ENCODE measurements at regions not wholly inside any gene's neighbourhood (a gene's known extent, or its start where the extent isn't known, plus 50 kb on each side); places are given as distances from the start of the nearest gene placed in this dataset.
"Not testable (repeated sequence)": the region's sequence is repeated elsewhere in the genome, so short reads cannot be mapped to it uniquely, and the experiment has no call there.

DNA sequence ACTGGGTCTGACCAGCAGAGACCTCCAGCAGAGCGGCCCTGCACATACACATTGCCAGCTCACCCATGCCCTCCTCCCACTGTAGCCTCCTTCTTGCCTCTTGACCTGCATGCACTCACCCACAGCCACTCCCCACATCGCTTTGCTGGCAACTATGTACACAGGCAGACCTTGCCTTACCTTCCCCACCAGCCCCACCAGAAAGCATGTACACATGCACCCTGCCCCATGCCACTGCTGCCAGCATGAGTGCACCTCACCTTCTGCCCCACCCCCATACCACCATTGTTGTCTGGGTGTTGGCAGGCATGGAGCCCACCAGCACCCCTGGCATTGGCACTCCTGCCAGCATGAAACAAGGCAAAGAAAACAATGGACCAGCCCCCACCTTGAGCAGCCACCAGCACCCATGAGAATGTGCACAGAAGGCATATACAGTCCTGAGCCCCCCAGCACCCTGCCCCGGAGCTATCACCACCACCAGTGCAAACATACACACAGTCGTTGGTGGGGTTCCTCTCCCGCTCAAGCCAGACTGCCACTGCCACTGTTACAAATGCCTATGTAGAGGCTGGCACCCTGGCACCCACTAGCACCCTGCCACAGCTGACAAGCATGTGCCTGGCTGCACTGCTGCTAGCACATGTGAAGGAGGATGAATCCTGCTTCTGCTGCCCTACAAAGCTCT is 171.4 kb upstream of the NR4A3 start:
- DNase-seq = no peak

DNA sequence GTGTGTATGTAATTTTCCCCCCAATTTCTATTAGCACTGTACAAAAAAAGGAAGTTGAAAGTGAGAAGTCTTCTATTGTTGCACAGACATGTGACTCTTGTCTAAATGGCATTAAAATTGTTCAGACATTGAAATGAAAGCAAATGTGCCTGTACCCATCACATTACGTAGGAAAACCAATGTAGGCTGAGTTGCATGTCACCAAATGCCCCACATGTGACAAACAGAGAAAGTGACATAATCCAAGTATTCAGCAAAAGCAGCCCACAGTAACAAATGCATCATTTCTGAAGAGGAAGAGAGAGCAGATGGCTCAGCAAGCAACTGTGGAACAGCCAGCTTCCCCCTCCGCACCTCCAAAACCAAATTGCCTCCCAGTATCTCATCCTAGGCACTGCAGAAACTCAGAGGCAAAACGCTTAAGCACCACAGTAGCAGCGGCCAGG is 161.5 kb upstream of the NR4A3 start:
- no peak for DNase-seq

DNA sequence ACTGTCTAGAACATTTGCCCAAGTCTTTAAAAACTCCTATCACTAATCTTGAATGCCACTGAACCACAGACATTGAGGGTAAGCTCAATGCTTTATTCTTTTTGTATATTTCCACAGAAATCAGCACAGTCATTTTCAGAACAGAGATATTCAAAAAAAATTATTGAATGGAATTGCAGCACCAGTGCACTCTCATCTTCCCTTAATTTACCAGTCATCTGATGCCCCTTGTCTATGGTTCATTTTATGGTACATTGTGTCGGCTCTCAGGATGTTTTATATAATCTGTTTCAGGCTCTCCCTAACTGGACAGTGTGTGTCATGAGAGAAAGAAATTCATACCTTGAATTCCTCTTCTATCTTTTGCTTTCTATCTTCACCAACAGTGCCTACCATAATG is 158.4 kb upstream of the NR4A3 start:
- DNase-seq = no peak

DNA sequence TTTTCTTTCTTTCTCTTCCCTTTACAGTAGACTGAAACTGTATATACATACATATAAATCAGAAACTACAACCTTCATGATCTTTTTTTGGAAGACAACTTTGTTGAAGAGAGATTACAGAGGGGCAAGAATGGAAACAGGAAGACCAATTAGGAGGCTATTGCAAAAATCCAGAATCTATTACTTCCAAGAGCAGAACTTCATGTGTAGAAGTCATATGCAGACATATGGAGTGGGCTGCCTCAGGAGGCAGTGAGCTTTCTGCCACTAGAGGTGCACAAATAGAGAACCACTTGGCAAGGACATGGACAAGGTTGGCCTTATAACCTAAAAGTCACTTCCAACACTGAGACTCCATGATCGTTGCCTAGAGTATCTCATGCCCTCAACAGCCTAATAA is 157.8 kb upstream of the NR4A3 start:
- DNase-seq = no peak

DNA sequence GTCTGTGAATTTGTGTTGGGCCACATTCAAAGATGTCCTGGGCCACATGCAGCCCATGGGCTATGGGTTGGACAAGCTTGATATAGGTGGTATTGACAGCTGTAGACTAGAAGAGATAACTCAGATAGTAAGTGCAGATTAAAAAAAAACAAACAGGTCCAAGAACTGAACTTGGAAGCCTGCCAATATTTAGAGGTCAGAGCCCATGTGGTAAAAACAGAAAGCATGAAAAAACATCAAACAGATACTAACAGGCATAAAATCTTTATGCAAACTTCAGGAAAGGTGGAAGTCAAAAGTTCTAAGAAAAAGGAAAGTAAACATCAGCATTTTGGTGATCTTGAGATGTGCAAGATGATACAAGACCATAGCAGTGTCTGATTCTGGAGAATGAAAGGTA is 155.1 kb upstream of the NR4A3 start:
- DNase-seq = no peak

DNA sequence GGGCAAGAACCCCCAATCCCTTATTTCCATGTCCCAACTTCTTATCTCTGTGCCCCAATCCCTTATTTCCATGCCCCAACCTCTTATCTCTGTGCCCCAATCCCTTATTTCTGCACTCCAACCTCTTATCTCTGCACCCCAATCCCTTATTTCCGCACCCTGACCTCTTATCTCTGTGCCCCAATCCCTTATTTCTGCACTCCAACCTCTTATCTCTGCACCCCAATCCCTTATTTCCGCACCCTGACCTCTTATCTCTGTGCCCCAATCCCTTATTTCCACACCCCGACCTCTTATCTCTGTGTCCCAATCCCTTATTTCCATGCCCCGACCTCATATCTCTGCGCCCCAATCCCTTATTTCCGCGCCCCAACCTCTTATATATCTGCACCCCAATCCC is 150.8 kb upstream of the NR4A3 start:
- DNase-seq = not testable (repeated sequence)

DNA sequence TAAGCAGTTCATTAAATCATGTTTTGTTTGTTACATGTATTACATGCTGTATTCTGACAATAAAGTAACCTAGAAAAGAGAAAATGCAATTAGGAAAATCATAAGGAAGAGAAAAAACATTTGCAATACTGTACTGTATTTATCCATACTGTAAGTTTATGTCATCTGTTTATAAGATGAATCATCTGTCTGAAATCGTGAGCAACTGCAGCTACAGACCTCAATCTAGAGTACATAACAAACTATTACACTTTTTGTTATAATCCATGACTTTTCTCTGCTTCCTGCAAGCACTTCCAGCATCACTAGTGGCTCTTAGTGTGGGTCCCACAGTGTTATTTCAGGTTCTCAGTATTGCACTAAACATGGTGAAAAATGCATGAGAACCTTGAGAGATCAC is 144.4 kb upstream of the NR4A3 start:
- DNase-seq = peak; percentile 43

DNA sequence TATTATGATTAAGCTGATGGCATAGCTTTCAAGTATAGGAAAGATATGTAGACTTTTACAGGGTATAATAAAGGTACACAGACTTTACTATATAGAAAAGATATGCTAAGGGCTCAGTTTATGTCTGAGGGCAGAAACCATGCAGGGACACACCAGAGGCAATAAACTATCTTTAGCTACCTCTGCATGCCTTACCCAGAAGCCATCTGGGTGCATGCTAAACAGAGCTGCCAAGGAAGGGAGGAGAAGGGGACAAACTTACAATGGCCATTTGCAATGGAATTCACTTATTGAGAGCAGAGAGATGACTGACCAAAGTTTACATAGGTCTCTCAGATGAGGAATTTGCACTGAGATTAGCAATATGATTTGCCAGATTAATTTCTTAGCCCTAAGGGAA is 143.1 kb upstream of the NR4A3 start:
- no peak for DNase-seq

DNA sequence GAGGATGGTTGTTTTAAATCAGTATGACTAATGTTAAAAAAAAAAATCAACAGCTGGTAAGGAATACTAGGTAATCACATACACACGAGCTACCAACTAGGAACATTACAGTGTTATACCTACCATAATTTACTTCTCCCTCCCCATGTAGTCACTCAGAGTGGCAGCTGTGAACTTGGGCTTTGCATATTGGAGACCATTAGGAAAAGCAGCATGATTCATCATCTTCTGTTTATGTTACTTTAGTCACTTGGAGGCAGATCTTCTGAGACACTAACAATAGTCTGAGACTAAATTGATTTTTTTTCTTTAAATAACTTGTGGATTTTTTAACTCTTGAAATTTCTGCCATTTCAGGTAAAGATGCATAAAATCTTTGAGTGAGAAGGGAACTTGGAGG is 141.5 kb upstream of the NR4A3 start:
- DNase-seq = peak; percentile 75

DNA sequence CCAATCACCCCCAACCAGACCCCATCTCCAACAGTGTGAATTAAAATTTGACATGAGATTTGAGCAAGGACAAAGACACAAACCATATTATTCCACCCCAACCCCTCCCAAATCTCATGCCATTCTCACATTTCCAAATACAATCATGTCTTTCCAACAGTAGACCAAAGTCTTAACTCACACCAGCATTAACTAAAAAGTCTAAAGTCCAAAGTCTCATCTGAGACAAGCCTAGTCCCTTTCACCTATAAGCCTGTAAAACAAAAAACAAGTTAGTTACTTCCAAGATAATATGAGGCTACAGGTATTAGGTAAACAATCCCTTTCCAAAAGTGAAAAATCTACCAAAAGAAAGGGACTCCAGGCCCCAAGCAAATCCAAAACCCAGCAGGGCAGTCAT is 140.6 kb upstream of the NR4A3 start:
- no peak for DNase-seq

DNA sequence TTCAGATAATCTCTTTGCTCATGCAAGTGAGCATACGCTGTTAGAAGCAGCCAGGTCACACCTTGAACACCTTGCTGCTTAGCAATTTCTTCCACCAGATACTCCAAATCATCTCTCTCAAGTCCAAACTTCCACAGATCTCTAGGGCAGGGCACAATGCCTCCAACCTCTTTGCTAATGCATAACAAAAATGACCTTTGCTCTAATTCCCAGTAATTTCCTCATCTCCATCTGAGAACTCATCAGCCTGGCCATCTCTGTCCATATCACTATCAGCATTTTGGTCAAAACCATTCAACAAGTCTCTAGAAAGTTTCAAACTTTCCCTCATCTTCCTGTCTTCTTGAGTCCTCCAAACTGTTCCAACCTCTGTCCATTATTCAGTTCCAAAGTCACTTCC is 139.3 kb upstream of the NR4A3 start:
- no peak for DNase-seq

DNA sequence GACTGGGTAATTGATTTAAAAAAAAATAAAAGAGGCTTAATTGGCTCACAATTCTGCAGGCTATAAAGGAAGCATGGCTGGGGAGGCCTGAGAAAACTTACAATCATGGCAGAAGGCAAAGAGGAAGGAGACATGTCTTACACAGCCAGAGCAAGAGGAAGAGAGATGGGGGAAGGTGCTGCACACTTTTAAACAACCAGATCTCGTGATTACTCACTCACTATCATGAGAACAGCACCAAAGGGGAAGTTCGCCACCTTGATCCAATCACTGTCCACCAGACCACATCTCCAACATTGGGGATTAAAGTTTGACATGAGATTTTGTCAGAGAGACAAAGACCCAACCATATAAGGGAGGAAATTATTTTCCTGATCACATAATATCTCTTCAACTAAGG is 138.8 kb upstream of the NR4A3 start:
- DNase-seq = no peak

DNA sequence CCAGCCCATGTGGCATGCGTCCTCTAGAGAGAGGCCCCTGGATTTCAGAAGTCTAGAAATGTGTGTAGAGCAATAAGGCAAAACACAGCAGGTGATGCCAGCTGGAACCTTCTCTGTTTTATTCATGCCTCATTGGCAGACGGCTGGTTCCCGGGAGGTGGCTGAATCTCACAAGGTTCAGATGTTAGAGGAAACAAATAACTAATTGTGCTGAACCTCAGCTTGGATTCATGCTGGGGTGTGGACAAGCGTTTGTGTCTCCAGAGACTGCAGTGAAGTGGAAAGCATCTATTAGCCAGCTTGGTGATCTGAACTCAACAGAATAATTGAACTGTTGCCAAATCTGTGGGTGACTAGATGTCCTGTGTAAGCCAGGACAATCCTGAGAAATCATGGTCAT is 131.1 kb upstream of the NR4A3 start:
- DNase-seq = no peak

DNA sequence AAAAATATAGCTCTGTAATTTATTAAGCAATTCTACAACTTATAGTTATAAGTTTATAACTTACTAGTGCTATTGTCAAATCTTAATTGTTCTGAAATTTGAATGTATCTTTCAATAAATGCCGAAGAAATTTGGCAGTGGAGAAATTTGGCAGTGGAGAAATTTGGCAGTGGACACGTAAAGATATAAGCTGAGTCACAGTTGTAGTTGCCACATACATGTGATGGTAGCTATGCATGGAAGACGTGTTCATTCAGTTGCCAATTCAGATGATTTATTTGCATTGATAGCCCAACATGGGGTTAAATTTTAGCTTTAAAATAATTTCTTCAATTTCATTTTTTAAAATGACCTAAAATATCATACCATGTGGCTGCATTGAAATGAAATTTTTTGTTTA is 127.8 kb upstream of the NR4A3 start:
- DNase-seq = peak; percentile 14

DNA sequence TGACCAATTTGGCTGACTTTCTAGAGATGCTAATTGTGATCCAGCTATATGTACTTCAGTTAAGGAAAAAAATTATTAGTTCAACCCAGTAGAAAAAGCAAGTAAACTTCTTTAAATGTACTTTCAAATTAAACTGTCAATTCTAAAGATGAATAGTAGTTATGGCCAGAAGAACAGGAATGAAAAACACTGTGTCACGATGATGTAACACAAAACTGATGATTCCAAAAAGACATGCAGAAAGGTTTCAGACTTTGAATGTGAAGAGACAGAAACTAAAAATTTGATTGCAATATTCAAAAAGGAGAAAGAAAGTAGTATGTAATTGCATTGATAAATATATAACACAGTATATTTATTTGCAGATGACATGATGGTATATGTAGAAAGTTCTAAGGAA is 127.3 kb upstream of the NR4A3 start:
- DNase-seq = no peak

DNA sequence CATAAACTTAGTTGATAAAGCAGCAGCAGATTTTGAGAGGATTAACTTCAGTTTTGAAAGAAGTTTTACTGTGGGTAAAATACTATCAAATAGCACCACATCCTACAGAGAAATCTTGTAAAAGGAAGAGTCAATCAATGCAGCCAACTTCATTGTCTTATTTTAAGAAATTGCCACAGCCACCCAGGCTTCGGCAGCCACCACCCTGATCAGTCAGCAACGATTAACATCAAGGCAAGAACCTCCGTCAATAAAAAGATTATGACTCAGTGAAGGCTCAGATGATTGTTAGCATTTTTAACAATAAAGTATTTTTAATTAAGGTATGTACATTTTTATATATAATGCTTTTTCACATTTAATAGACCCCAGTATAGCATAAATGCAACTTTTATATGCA is 122.3 kb upstream of the NR4A3 start:
- no peak for DNase-seq

DNA sequence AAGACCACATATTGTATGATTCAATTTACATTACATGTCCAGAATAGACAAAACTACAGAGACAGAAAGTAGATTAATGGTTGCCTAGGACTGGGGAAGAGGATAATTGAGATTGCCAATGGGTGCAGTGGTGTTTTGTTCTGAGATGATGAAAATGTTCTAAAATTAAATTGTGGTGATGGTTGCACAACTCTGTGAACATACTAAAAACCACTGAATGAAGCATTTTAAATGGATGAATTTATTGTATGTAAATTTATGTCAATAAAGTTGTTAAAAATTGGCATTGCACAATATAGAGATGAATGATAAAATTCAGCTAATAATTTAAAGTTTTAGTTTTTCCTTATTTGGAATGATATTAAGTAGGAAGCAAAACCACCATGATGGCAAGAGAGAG is 109.5 kb upstream of the NR4A3 start:
- DNase-seq = no peak

DNA sequence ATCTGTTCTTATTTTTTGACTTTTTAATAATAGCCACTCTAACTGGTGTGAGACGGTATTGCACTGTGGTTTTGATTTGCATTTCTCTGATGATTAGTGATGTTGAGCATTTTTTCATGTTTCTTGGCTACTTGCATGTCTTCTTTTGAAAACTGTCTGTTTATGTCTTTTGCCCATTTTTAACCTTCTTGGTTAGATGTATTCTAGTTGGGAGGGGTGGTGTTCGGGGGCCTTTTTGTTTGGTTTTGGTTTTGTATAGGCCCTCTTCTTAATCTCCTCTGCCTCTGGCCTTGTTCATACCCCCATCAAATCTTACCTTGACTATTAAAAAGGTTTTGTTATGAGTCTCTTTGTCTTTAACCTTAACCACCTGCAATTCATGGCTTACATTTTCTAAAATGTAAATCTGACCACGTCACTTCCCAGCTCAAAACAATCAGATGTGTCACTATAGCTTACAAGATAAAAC is 107.8 kb upstream of the NR4A3 start:
- DNase-seq = no peak

DNA sequence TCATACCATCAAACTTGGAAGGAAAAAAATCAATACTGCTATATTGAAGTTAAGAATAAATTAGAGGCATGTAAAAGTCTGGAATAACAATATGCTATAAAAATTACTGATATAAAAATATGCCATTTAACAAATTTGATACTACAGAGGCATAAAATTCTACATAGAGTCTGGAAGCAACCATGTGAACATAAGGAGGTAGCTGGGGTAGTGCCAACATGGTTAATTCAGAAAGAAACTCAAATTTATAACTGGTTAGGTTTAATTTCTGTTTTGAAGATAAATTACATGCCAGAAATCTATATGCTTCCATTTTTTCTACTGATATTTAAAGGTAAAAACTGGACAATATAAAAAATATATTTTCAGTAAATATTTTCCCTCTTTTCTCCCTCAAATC is 103.1 kb upstream of the NR4A3 start:
- no peak for DNase-seq

DNA sequence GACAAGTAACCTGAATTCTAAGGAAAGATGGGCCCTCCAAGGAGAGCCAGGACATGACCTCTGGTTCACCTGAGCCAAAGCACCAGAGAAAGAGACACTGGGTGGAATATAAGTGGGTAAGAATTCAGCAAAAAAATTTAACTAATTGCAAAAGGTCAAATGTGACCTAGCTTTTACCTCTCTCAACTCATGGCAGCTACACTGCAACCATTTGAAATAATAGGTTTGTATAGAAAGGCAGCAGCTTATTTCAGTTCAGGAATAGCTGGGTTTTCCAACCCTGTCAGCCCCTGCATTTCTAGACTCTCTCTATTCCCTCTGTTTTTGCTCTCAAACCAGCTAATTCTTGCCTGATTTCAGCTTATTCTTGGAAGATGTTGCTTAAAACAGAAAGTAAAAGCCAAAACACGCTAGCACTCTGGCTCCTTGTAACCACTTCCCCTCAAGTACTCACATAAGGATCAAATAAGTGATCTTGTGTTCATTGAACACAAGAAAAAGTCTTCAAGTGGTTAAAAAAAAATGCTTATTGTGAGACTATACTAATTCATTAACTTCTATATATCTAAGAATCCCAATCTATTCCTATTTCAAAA is 101.1 kb upstream of the NR4A3 start:
- DNase-seq = peak; percentile 28

DNA sequence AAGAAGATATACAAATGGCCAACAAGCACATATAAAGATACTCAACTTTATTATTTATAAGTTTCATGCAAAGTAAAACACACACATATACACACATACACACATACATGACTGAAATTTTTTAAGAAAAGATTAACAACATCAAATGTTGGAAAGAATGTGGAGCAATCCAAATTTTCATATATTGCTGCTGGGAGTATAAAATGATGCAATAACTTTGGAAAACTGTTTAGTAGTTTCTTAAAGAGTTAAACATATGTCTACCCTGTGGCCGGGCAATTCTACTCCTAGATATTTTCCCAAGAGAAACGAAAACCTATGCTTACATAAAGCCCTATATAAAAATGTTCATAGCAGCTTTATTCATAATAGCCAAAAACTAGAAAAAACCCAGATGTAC is 99.8 kb upstream of the NR4A3 start:
- DNase-seq = no peak

DNA sequence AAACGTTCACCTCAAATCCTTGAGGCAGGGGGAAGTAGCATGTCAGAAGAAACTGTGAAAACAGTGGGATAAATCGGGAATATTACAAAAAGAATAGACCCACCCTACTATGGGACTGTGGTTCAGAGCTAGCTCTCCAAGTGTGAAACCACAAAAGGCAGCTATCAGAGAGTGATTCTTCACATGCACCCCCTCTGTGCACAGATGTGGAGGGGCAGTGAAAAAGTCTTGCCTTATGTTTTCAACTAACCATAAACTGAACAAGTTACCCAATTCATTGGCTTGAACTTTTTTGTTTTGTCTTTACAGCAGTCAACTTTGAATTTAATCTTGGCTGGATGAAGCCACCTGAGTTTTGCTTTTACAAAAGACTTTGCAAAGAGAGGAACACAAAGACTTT is 98.8 kb upstream of the NR4A3 start:
- DNase-seq = no peak

DNA sequence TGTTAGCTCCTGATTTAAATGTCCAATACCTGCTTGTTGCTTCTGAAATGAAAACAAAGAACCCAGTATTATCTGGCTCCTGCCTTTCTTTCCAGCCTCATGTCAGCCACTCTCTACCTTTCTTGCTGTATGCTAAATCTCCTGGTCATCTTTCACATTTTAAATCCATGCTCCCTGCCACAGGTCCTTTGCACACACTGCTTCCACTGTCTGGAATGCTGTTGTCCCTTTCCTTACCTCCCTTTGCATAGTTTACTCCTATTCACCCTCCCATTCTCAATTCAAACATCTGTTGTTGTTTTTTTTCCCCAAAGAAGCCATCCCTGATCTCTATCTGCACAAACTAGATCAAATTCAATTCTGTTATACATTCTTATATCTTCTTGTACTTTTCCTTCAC is 97.0 kb upstream of the NR4A3 start:
- no peak for DNase-seq

DNA sequence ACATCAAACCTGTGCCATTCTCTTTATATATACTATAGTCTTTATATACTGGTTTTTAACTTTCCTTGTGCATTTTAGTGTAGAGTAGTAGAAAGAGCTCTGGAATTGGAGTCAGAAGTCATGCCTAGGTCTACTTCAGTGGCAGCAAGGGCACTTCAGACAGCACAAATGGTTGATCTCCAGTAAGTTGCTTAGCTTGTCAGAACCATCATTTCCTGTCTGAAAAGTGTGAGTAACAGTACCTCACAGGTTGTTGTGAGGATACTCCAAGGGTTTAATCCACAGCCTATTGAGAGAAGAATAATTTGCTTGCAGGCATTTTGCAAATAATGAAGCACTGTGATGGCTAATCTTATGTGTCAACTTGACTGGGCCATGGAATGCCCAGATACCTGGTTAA is 95.8 kb upstream of the NR4A3 start:
- no peak for DNase-seq

DNA sequence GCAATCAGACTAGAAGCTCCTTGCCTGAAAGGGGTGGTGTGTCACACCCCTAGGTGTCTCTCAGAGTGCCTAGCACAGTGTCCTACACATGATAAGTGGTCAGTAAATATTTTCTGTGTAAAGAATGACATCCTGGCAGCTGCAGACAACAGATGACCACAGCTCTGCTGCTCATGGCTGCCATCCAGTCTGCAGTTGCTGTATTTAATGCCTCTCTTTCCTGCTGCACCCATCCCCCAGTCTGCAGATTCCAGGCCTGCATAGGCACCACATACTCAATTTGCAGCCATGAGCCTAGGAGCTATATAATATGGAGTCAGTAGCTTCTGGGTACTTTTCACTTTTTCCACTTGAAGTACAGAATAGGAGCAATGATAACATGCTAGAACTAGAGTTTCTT is 94.9 kb upstream of the NR4A3 start:
- no peak for DNase-seq
